Umbilical cord (tissue), 1 donor: ENCODE measurements at regions not wholly inside any gene's neighbourhood (a gene's known extent, or its start where the extent isn't known, plus 50 kb on each side); places are given as distances from the start of the nearest gene placed in this dataset.

Source experiments
- DNase-seq: peaks from one replicate; pipeline ENCODE4 v3.0.0-alpha.2; 2015; ENCODE audit warnings: low spot score

GRCh38 chr2:36059691-36060090, 295.9 kb upstream of the CRIM1 start:
- no peak for DNase-seq

- DNase-seq: no peak
Measured at GRCh38 chr2:36058953-36059352, 296.6 kb upstream of the CRIM1 start.

GRCh38 chr2:36058076-36058475, 297.5 kb upstream of the CRIM1 start:
- DNase-seq: peak; percentile 5

GRCh38 chr2:36052819-36053218, 302.8 kb upstream of the CRIM1 start:
- DNase-seq: no peak

- DNase-seq: no peak
Measured at GRCh38 chr2:36044411-36044810, 311.2 kb upstream of the CRIM1 start.

- no peak for DNase-seq
Measured at GRCh38 chr2:36035137-36035536, 320.4 kb upstream of the CRIM1 start.

GRCh38 chr2:36032046-36032445, 323.5 kb upstream of the CRIM1 start:
- DNase-seq: no peak

GRCh38 chr2:36031471-36031870, 324.1 kb upstream of the CRIM1 start:
- DNase-seq: no peak

- DNase-seq: no peak
Measured at GRCh38 chr2:36027616-36028015, 328.0 kb upstream of the CRIM1 start.

- no peak for DNase-seq
Measured at GRCh38 chr2:36013064-36013463, 342.5 kb upstream of the CRIM1 start.

- DNase-seq: no peak
Measured at GRCh38 chr2:36006444-36006843, 349.1 kb upstream of the CRIM1 start.

- DNase-seq: no peak
Measured at GRCh38 chr2:36002941-36003340, 352.6 kb upstream of the CRIM1 start.

GRCh38 chr2:35997488-35997887, 358.1 kb upstream of the CRIM1 start:
- DNase-seq: no peak

- peak; percentile 17 for DNase-seq
Measured at GRCh38 chr2:35989503-35989902, 366.1 kb upstream of the CRIM1 start.

GRCh38 chr2:35989040-35989439, 366.5 kb upstream of the CRIM1 start:
- DNase-seq: peak; percentile 41

- no peak for DNase-seq
Measured at GRCh38 chr2:35986871-35987270, 368.7 kb upstream of the CRIM1 start.

GRCh38 chr2:35978218-35978617, 377.4 kb upstream of the CRIM1 start:
- no peak for DNase-seq

- DNase-seq: no peak
Measured at GRCh38 chr2:35976611-35977010, 379.0 kb upstream of the CRIM1 start.

GRCh38 chr2:35973737-35974132, 381.8 kb upstream of the CRIM1 start:
- DNase-seq: peak; percentile 29

GRCh38 chr2:35973132-35973736, 382.3 kb upstream of the CRIM1 start:
- DNase-seq: peak; percentile 43

GRCh38 chr2:35963824-35964223, 391.8 kb upstream of the CRIM1 start:
- DNase-seq: peak; percentile 3

- no peak for DNase-seq
Measured at GRCh38 chr2:35963357-35963756, 392.2 kb upstream of the CRIM1 start.

- no peak for DNase-seq
Measured at GRCh38 chr2:35962585-35963146, 392.9 kb upstream of the CRIM1 start.

GRCh38 chr2:35960596-35960995, 395.0 kb upstream of the CRIM1 start:
- DNase-seq: no peak
